Fibroblast of pulmonary artery (primary cell): ENCODE measurements at regions not wholly inside any gene's neighbourhood (a gene's known extent, or its start where the extent isn't known, plus 50 kb on each side); places are given as distances from the start of the nearest gene placed in this dataset.
"Not testable (repeated sequence)": the region's sequence is repeated elsewhere in the genome, so short reads cannot be mapped to it uniquely, and the experiment has no call there.

Experiments
- DNase-seq: peaks from one replicate; pipeline ENCODE4 v3.0.0-alpha.2; 2010; ENCODE audit warnings: low read depth
- H3K4me3 ChIP-seq: replicated peaks from 2 replicates; pipeline ENCODE4 v1.5.1; 2011; ENCODE audit warnings: low read depth, mild to moderate bottlenecking, control low read depth, low read length, moderate library complexity
- CTCF ChIP-seq: IDR thresholded peaks from 2 replicates; pipeline ENCODE4 v1.5.1; 2011; ENCODE audit warnings: mild to moderate bottlenecking, control low read depth, low read length, inconsistent platforms; ENCODE audit errors: missing control alignments

- no peak for DNase-seq
- H3K4me3 ChIP-seq, result no peak overlapping the region
- no peak for TF ChIP-seq CTCF
Measured at GRCh38 chr5:53733853-53734252, 173.4 kb downstream of the NDUFS4 start.

GRCh38 chr5:53738105-53738504, 177.7 kb downstream of the NDUFS4 start:
- no peak overlapping the region for H3K4me3 ChIP-seq
- no peak for DNase-seq
- no peak for TF ChIP-seq CTCF

- TF ChIP-seq CTCF, result no peak
- no peak for DNase-seq
- no peak overlapping the region for H3K4me3 ChIP-seq
Measured at GRCh38 chr5:53739111-53739510, 178.7 kb downstream of the NDUFS4 start.

- DNase-seq, result peak; percentile 1
Measured at GRCh38 chr5:53749621-53750020, 189.2 kb downstream of the NDUFS4 start.

GRCh38 chr5:53752282-53752681, 191.8 kb downstream of the NDUFS4 start:
- DNase-seq, H3K4me3 ChIP-seq: not testable (repeated sequence)

More at GRCh38 chr5:53749621-53750020, 189.2 kb downstream of the NDUFS4 start:
- no peak for TF ChIP-seq CTCF
- H3K4me3 ChIP-seq, result no peak overlapping the region

- no peak overlapping the region for H3K4me3 ChIP-seq
- TF ChIP-seq CTCF, result no peak
- DNase-seq, result no peak
Measured at GRCh38 chr5:53766673-53767072, 206.2 kb downstream of the NDUFS4 start.

GRCh38 chr5:53777864-53778618, 217.6 kb downstream of the NDUFS4 start:
- DNase-seq, result no peak
- H3K4me3 ChIP-seq, result no peak overlapping the region
- TF ChIP-seq CTCF, result no peak
